ENCODE measurements at regions not wholly inside any gene's neighbourhood (a gene's known extent, or its start where the extent isn't known, plus 50 kb on each side); places are given as distances from the start of the nearest gene placed in this dataset.

DNA sequence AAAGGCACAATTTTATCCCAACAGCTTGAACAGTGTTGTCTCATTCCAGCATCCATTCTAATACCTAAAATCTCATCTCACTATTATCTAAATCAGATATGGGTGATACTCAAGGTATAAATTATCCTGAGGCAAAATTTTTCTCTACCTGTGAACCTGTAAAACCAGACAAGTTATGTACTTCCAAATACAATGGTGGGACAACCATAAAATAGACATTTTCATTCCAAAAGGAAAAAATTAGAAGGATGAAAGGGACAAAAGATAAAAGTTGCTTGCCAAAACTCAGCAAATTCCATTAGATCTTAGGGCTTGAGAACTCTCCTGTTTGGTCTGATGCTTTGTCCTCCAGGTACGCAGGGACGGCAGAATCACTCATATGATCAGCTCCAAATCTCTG, 650.5 kb downstream of the ADGRL2 start:
- TF ChIP-seq TAF1 (IDR thresholded peaks at IDR 0.05; ENCODE audit: borderline replicate concordance, insufficient read depth, low read length), result no peak
- TF ChIP-seq, protein P1, sequence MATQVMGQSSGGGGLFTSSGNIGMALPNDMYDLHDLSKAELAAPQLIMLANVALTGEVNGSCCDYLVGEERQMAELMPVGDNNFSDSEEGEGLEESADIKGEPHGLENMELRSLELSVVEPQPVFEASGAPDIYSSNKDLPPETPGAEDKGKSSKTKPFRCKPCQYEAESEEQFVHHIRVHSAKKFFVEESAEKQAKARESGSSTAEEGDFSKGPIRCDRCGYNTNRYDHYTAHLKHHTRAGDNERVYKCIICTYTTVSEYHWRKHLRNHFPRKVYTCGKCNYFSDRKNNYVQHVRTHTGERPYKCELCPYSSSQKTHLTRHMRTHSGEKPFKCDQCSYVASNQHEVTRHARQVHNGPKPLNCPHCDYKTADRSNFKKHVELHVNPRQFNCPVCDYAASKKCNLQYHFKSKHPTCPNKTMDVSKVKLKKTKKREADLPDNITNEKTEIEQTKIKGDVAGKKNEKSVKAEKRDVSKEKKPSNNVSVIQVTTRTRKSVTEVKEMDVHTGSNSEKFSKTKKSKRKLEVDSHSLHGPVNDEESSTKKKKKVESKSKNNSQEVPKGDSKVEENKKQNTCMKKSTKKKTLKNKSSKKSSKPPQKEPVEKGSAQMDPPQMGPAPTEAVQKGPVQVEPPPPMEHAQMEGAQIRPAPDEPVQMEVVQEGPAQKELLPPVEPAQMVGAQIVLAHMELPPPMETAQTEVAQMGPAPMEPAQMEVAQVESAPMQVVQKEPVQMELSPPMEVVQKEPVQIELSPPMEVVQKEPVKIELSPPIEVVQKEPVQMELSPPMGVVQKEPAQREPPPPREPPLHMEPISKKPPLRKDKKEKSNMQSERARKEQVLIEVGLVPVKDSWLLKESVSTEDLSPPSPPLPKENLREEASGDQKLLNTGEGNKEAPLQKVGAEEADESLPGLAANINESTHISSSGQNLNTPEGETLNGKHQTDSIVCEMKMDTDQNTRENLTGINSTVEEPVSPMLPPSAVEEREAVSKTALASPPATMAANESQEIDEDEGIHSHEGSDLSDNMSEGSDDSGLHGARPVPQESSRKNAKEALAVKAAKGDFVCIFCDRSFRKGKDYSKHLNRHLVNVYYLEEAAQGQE (IDR thresholded peaks at IDR 0.05; ENCODE audit: insufficient read depth in 1 of 2, low read depth in 2 of 2, low read length in 2 of 2), result no peak
- no peak for TF ChIP-seq FOXP2 (optimal IDR thresholded peaks at IDR 0.05; ENCODE audit: borderline replicate concordance, extremely low read depth, extremely low read length, insufficient read depth)
- no peak for TF ChIP-seq SIN3A (IDR thresholded peaks at IDR 0.05; ENCODE audit: borderline replicate concordance, insufficient read depth, low read length)
- TF ChIP-seq POLR2AphosphoS5 (IDR thresholded peaks at IDR 0.05; ENCODE audit: low read depth, low read length), result no peak

DNA sequence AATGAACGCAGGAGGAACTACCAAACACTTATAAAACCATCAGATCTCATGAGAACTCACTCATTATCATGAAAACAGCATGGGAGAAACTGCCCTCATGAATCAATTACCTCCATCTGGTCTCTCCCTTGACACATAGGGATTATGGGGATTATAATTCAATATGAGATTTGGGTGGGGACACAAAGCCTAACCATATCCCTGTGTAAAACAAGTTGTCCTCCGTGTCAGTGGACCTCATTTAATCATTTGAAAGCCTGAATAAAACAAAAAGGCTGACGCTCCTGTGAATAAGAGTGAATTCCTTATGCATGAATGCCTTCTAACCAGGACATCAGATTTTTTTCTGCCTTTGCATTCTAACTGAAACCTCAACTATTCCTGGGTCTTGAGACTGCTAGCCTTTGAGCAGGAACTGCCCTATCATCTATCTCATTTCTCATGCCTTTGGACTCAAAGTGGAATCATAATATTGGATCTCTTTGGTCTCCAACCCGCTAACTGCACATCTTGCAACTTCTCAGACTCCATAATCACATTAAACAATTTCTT, 648.8 kb downstream of the ADGRL2 start:
- TF ChIP-seq FOXP2 (optimal IDR thresholded peaks at IDR 0.05; ENCODE audit: borderline replicate concordance, extremely low read depth, extremely low read length, insufficient read depth) (no peak), POLR2AphosphoS5 (IDR thresholded peaks at IDR 0.05; ENCODE audit: low read depth, low read length) (no peak), SIN3A (IDR thresholded peaks at IDR 0.05; ENCODE audit: borderline replicate concordance, insufficient read depth, low read length) (no peak), TAF1 (IDR thresholded peaks at IDR 0.05; ENCODE audit: borderline replicate concordance, insufficient read depth, low read length) (no peak)
- TF ChIP-seq, protein P1 (IDR thresholded peaks at IDR 0.05; ENCODE audit: insufficient read depth in 1 of 2, low read depth in 2 of 2, low read length in 2 of 2), result no peak

DNA sequence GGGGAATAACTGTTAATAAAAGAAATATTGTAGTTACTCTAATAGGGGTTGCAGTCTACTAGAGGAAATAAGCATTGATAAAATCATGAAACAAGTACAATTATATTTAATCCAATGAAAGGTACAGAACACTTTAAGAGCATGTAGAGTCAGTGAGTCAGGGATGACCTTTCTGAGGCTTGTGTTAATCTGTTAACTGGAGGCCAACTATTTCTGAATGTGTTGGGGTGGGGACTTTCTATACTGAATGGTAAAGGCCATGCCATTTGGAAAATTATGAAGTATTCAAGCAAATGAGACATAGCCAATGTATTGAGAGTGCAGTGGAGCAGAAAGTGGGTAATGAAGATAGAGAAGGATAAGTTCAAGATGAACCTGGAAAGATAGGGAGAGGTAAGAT, 646.2 kb downstream of the ADGRL2 start:
- TF ChIP-seq POLR2AphosphoS5 (IDR thresholded peaks at IDR 0.05; ENCODE audit: low read depth, low read length) (no peak), TAF1 (IDR thresholded peaks at IDR 0.05; ENCODE audit: borderline replicate concordance, insufficient read depth, low read length) (no peak), FOXP2 (optimal IDR thresholded peaks at IDR 0.05; ENCODE audit: borderline replicate concordance, extremely low read depth, extremely low read length, insufficient read depth) (no peak), SIN3A (IDR thresholded peaks at IDR 0.05; ENCODE audit: borderline replicate concordance, insufficient read depth, low read length) (no peak)
- TF ChIP-seq, protein P1 (IDR thresholded peaks at IDR 0.05; ENCODE audit: insufficient read depth in 1 of 2, low read depth in 2 of 2, low read length in 2 of 2), result no peak

DNA sequence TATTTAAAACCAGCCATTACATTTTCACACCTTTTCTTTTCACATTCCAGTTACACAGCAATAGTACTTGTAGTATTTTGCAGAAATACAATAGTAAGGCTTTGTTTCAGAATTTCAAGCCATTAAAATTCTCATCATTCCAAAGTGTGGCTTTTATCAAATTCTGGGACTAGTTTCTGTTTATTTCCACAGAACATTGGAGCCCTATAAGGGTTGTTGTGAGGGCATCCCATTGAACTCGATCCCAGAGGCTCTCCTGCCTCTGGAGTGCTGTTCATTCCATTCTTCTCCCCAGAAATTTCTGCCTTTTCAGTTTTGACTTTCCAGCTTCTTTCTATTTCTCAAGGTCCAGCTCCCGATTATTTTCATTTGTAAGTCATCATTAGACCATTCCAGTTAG, 645.5 kb downstream of the ADGRL2 start:
- TF ChIP-seq SIN3A (IDR thresholded peaks at IDR 0.05; ENCODE audit: borderline replicate concordance, insufficient read depth, low read length) (no peak), TAF1 (IDR thresholded peaks at IDR 0.05; ENCODE audit: borderline replicate concordance, insufficient read depth, low read length) (no peak), POLR2AphosphoS5 (IDR thresholded peaks at IDR 0.05; ENCODE audit: low read depth, low read length) (no peak), FOXP2 (optimal IDR thresholded peaks at IDR 0.05; ENCODE audit: borderline replicate concordance, extremely low read depth, extremely low read length, insufficient read depth) (no peak)
- TF ChIP-seq, protein P1 (IDR thresholded peaks at IDR 0.05; ENCODE audit: insufficient read depth in 1 of 2, low read depth in 2 of 2, low read length in 2 of 2), result no peak

DNA sequence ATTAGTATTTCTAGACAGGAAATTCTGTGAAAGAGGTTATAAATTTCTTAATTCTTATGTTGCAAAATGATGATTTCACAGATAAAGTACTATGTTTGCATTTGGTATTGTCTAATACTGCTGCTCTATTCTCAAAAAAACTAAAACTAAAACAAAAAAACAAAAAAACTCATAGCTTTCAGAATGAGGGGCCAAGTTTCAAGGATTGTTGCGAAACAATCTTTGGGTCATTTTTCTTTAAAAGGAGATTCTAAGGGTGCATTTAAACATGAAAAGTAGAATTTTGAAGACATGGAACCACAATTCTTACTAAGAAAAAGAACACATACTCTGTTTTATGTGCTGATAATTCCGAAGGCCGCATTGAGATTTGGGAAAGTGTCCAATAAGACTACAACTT, 645.1 kb downstream of the ADGRL2 start:
- TF ChIP-seq TAF1 (IDR thresholded peaks at IDR 0.05; ENCODE audit: borderline replicate concordance, insufficient read depth, low read length) (no peak), POLR2AphosphoS5 (IDR thresholded peaks at IDR 0.05; ENCODE audit: low read depth, low read length) (no peak), SIN3A (IDR thresholded peaks at IDR 0.05; ENCODE audit: borderline replicate concordance, insufficient read depth, low read length) (no peak), FOXP2 (optimal IDR thresholded peaks at IDR 0.05; ENCODE audit: borderline replicate concordance, extremely low read depth, extremely low read length, insufficient read depth) (no peak)
- TF ChIP-seq, protein P1 (IDR thresholded peaks at IDR 0.05; ENCODE audit: insufficient read depth in 1 of 2, low read depth in 2 of 2, low read length in 2 of 2), result no peak
